ENCODE measurements at regions not wholly inside any gene's neighbourhood (a gene's known extent, or its start where the extent isn't known, plus 50 kb on each side); places are given as distances from the start of the nearest gene placed in this dataset.
"Not testable (repeated sequence)": the region's sequence is repeated elsewhere in the genome, so short reads cannot be mapped to it uniquely, and the experiment has no call there.

GRCh38 chr7:45331563-45331962, 174.0 kb downstream of the RAMP3 start:
- no peak for DNase-seq (ENCODE audit: low read depth)
- no peak overlapping the region for H3K4me3 ChIP-seq (ENCODE audit: control insufficient read depth, low read depth, low read length)
- TF ChIP-seq, protein P1, sequence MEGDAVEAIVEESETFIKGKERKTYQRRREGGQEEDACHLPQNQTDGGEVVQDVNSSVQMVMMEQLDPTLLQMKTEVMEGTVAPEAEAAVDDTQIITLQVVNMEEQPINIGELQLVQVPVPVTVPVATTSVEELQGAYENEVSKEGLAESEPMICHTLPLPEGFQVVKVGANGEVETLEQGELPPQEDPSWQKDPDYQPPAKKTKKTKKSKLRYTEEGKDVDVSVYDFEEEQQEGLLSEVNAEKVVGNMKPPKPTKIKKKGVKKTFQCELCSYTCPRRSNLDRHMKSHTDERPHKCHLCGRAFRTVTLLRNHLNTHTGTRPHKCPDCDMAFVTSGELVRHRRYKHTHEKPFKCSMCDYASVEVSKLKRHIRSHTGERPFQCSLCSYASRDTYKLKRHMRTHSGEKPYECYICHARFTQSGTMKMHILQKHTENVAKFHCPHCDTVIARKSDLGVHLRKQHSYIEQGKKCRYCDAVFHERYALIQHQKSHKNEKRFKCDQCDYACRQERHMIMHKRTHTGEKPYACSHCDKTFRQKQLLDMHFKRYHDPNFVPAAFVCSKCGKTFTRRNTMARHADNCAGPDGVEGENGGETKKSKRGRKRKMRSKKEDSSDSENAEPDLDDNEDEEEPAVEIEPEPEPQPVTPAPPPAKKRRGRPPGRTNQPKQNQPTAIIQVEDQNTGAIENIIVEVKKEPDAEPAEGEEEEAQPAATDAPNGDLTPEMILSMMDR (conservative IDR thresholded peaks at IDR 0.05; ENCODE audit: control insufficient read depth, insufficient read depth, low read depth, low read length) = no peak

DNA sequence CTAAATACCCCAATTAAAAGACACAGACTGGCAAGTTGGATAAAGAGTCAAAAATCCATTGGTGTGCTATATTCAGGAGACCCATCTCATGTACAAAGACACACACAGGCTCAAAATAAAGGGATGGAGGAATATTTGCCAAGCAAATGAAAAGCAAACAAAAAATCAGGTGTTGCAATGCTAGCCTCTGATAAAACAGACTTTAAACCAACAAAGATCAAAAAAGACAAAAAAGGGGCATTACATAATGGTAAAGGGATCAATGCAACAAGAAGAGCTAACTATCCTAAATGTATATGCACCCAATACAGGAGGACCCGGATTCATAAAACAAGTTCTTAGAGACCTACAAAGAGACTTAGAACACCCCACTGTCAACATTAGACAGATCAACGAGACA, 177.4 kb downstream of the RAMP3 start:
- H3K4me3 ChIP-seq (ENCODE audit: control insufficient read depth, low read depth, low read length); DNase-seq (ENCODE audit: low read depth): not testable (repeated sequence)

GRCh38 chr7:45342236-45342635, 184.6 kb downstream of the RAMP3 start:
- no peak overlapping the region for H3K4me3 ChIP-seq (ENCODE audit: control insufficient read depth, low read depth, low read length)
- TF ChIP-seq, protein P1 (conservative IDR thresholded peaks at IDR 0.05; ENCODE audit: control insufficient read depth, insufficient read depth, low read depth, low read length) = no peak
- no peak for DNase-seq (ENCODE audit: low read depth)

DNA sequence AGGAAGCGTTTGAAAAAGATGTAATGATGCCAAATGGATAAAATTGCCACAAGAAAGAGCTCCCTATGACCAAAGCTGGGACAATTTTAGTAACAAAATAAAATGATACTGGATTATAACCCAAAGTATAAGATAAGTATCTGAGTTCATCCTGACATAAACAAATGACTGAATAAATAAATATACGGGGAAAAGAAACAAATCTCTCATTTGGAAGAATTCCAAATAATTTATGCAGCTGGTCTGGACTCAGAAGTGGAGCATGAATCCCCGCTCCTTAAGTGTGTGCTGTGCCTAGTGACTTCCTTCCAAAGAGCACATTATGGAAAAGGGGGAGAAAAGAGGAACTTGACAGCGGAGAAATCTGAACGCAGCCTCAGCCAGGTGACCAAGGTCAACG, 186.2 kb downstream of the RAMP3 start:
- TF ChIP-seq, protein P1 (conservative IDR thresholded peaks at IDR 0.05; ENCODE audit: control insufficient read depth, insufficient read depth, low read depth, low read length) = no peak
- DNase-seq (ENCODE audit: low read depth) = no peak
- no peak overlapping the region for H3K4me3 ChIP-seq (ENCODE audit: control insufficient read depth, low read depth, low read length)

GRCh38 chr7:45347804-45348203, 190.2 kb downstream of the RAMP3 start:
- TF ChIP-seq, protein P1 (conservative IDR thresholded peaks at IDR 0.05; ENCODE audit: control insufficient read depth, insufficient read depth, low read depth, low read length) = no peak
- no peak overlapping the region for H3K4me3 ChIP-seq (ENCODE audit: control insufficient read depth, low read depth, low read length)
- DNase-seq (ENCODE audit: low read depth) = peak; percentile 6

GRCh38 chr7:45349090-45349489, 191.5 kb downstream of the RAMP3 start:
- no peak for DNase-seq (ENCODE audit: low read depth)
- no peak overlapping the region for H3K4me3 ChIP-seq (ENCODE audit: control insufficient read depth, low read depth, low read length)
- TF ChIP-seq, protein P1 (conservative IDR thresholded peaks at IDR 0.05; ENCODE audit: control insufficient read depth, insufficient read depth, low read depth, low read length) = no peak

DNA sequence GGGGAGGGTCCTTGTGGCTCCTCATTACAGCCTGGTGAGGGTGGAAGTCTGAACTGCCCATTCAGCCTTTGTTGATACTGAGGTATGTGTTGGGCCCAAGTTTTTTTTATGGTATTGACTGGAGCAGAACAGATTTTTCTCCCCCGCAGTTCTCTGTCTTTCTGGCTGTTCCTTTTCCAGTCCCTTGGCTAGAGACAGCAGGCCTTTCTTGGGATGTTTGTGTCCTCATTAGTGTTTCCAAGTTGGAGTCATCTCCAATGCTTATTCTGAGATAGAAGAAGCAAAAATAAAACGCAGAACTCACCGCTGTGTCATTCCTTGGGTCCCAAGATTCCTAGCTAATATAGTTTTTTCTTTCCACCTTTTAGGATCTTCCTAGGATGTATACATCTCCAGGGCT, 193.3 kb downstream of the RAMP3 start:
- no peak overlapping the region for H3K4me3 ChIP-seq (ENCODE audit: control insufficient read depth, low read depth, low read length)
- TF ChIP-seq, protein P1 (conservative IDR thresholded peaks at IDR 0.05; ENCODE audit: control insufficient read depth, insufficient read depth, low read depth, low read length) = no peak
- DNase-seq (ENCODE audit: low read depth) = no peak

Measured in fibroblast of mammary gland (primary cell).